Mucosa of rectum (tissue), 2 donors: ENCODE measurements at regions not wholly inside any gene's neighbourhood (a gene's known extent, or its start where the extent isn't known, plus 50 kb on each side); places are given as distances from the start of the nearest gene placed in this dataset.

Experiments
- H3K27ac ChIP-seq, 2 donors: one replicate each; pipeline ENCODE4 v1.7.0; 2013; ENCODE audit warnings: inconsistent platforms in 2 of 2, low read depth in 2 of 2, low read length in 2 of 2
- H3K27me3 ChIP-seq, 2 donors: one replicate each; pipeline ENCODE4 v1.7.0; 2013; ENCODE audit warnings: low read length in 2 of 2; ENCODE audit not compliant: control insufficient read depth in 2 of 2, insufficient read depth in 2 of 2
- H3K36me3 ChIP-seq, 2 donors: one replicate each; pipeline ENCODE4 v1.7.0; 2013; ENCODE audit warnings: low read length in 2 of 2; ENCODE audit not compliant: control insufficient read depth in 2 of 2, insufficient read depth in 2 of 2
- H3K4me1 ChIP-seq, 2 donors: one replicate each; pipeline ENCODE4 v1.7.0; 2013; ENCODE audit warnings: low read length in 2 of 2, mild to moderate bottlenecking in 1 of 2; ENCODE audit not compliant: control insufficient read depth in 2 of 2, insufficient read depth in 2 of 2
- H3K4me3 ChIP-seq, 2 donors: one replicate each; pipeline ENCODE4 v1.7.0; 2013; ENCODE audit warnings: low read length in 2 of 2
- H3K9ac ChIP-seq, 2 donors: one replicate each; pipeline ENCODE4 v1.7.0; 2013; ENCODE audit warnings: low read length in 2 of 2, low read depth in 1 of 2, mild to moderate bottlenecking in 1 of 2
- H3K9me3 ChIP-seq, 2 donors: one replicate each; pipeline ENCODE4 v1.7.0; 2013; ENCODE audit warnings: low read length in 2 of 2; ENCODE audit not compliant: control insufficient read depth in 2 of 2
- donor health status: healthy.
- donor health status: Normal muscosa, but diverticular disease.

DNA sequence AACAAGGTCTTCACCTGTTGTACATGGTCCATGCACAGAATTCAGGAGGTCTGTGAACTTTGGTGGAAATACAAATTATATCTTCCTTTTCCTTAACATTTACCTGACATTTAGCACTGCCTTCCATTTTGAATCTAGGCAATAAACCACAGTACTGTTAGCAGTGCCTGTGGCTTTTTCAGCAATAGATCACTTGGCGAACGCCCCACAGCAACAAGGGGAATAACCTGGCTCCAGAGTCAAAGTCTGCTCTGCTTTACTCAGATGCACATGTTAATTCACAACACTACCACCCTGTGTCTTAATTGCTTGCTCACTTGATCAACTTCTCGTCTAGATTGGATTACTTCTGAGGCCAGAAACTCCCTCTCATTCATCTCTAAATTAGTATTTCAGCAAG is 414.6 kb upstream of the PROK2 start:
- H3K4me3 ChIP-seq: no peak overlapping the region
- H3K9ac ChIP-seq: no peak overlapping the region
- H3K27ac ChIP-seq: no peak overlapping the region
- H3K9me3 ChIP-seq: no peaks in the 10 kb centered on the region
- no peaks in the 10 kb centered on the region for H3K4me1 ChIP-seq
- H3K36me3 ChIP-seq: no peaks in the 10 kb centered on the region
- no peaks in the 10 kb centered on the region for H3K27me3 ChIP-seq

DNA sequence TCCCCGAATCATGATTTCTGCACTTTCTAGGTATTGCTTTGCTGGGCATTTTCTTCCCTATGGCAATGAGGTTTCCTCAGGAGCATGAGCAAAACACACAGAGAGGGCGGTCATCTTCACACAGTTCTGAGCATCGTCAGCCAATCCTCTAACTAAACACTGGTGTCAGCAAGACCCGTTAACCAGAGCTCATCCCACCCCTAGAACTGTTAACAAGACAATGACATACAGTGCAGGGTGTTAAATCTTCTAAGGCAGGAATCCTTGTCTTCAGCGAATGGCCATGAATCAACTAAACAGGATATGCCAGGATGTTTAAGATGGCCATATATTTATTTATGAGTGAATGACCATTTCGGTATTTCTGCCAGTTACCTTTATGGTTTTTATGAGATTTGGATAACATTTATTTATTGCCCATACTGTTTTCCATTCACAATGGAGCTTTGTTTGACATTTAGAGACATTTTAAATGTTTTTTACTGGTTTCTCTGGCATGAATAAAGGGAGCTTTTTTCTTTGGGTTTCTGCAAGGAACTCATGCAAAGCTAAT is 411.5 kb upstream of the PROK2 start:
- Histone ChIP-seq H3K4me3 (no peak overlapping the region), H3K4me1 (no peaks in the 10 kb centered on the region)

DNA sequence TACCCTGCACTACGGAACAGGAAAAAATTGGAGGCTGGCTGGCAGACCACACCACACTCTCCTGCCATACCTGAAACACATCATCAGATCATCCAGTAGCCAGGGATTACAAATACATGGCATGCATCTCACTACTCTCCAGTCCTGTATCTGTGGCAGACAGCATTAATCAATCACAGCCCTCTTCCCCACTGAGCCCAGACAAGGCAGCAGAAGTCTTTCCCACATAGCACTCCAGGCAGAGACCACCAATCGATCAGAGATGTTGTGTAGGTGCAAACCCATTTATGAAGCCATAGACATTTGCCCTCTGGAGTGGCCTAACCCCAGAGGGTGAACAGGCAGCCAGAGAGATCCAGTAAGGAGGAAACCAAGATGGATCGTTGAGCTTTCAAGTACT is 410.9 kb upstream of the PROK2 start:
- Histone ChIP-seq H3K4me1 (no peaks in the 10 kb centered on the region), H3K36me3 (no peaks in the 10 kb centered on the region), H3K9ac (no peak overlapping the region), H3K9me3 (no peaks in the 10 kb centered on the region), H3K27me3 (no peaks in the 10 kb centered on the region), H3K27ac (no peak overlapping the region), H3K4me3 (no peak overlapping the region)

More for the DNA sequence above, 411.5 kb upstream of the PROK2 start:
- no peaks in the 10 kb centered on the region for H3K9me3 ChIP-seq
- no peaks in the 10 kb centered on the region for H3K36me3 ChIP-seq
- H3K27ac ChIP-seq: no peak overlapping the region
- H3K9ac ChIP-seq: no peak overlapping the region
- no peaks in the 10 kb centered on the region for H3K27me3 ChIP-seq

DNA sequence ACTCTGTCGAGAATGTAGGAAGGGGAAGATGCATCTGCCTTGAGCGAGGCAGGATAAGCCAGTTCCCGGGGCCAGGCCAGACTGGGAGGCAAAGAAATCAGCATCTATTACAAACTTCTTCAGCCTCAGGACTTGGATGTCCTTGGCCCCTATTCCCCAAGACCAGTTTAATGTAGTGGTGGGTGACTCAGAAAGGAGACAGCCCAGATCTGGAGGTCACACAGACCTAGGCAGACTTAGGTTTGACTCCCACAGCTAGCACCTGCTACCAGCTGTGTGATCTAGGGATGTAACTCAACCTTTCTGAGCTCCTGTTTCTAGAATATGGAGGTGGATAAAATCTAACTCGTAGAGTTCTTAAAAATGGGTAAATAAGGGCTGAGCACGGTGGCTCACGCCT is 409.5 kb upstream of the PROK2 start:
- H3K9ac ChIP-seq: no peak overlapping the region
- no peaks in the 10 kb centered on the region for H3K9me3 ChIP-seq
- no peak overlapping the region for H3K4me3 ChIP-seq
- H3K36me3 ChIP-seq: no peaks in the 10 kb centered on the region
- H3K27ac ChIP-seq: no peak overlapping the region
- H3K4me1 ChIP-seq: no peaks in the 10 kb centered on the region
- no peaks in the 10 kb centered on the region for H3K27me3 ChIP-seq

DNA sequence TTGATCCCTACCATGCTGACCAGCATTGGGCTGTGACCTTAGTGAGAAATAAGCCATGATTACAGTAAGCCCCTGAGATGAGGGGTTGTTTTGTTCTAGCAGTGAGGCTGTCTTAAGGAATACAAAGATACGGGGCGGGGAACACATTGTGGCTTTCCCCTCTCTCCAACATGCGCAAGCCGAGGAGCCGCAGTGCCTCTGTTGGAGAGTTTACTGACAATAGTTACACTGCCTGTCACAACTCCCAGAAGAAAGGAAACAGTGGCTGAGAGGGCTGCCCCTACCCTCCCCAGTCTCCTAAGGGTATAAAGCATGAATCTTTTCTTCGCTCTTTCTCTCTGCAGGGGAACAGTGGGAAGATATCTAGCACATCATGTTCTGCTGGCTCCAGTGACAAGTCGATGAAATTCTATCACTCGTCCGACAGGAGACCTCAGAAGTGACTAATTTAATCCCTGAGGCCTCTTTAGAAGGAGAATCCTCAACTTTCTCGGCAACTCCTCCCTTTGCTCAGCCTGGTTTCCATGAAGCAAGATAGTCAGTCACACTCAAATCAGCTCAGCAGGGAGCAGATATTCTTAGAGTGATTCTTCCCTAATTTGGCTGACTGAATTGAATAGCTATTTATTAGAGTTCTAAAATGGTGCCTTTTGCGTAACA is 409.0 kb upstream of the PROK2 start:
- H3K27ac ChIP-seq: no peak overlapping the region
- no peaks in the 10 kb centered on the region for H3K27me3 ChIP-seq
- H3K4me3 ChIP-seq: no peak overlapping the region
- H3K9me3 ChIP-seq: no peaks in the 10 kb centered on the region
- no peaks in the 10 kb centered on the region for H3K36me3 ChIP-seq
- no peaks in the 10 kb centered on the region for H3K4me1 ChIP-seq
- no peak overlapping the region for H3K9ac ChIP-seq

DNA sequence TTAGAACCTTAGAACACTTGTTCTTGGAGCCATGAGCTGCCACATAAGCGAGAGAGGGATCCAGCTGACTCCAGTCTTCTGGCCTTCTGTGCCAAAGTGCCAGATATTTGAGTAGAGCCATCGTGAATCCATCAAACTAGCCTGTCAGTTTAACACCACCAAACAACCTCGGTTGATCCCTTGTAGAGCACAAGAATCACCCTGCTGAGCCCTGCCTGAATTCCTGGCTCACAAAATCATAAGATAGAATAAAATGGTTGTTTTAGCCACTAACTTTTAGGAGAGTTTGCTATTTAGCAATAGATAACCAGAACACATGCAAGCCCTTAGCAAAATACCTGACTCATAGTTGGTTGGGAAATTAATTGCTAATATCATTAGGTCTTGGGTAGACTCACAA is 407.6 kb upstream of the PROK2 start:
- Histone ChIP-seq H3K27me3 (no peaks in the 10 kb centered on the region), H3K4me1 (no peaks in the 10 kb centered on the region), H3K9me3 (no peaks in the 10 kb centered on the region), H3K4me3 (no peak overlapping the region), H3K27ac (no peak overlapping the region), H3K36me3 (no peaks in the 10 kb centered on the region), H3K9ac (no peak overlapping the region)

DNA sequence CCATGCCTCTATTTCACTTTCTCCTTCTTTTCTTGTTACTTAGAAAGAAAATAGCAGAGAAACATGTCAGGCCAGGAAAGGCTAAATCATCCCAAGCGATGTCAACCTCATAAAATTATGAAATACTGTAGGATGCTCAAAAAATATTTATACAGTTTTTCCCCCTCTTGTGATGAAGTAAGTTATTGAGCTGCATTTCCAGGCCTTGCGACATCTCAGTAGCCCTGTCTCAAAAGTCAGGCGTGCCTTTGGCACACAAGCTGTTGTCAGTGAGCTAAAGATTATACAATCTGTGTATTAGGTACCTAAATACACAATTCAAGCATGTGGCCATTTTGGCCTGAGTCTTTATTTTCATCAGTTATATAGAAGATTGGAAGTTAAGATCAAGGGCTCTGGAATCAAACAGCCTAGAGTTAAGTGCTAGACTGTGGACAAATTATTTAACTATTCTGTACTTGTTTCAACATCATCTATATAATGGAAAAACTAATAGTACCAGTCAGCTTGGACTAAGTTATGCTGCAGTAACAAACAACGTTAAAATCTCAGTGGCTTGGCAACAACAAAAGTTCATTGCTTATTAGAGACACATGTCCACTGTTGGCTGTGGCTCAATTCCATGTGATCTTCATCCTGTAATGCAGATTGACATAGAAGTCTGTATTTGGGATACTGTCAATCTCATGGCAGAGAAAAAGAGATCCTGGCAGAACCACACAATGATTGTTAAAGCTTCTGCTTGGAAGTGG is 406.4 kb upstream of the PROK2 start:
- Histone ChIP-seq H3K4me3 (no peak overlapping the region), H3K27ac (no peak overlapping the region), H3K36me3 (no peaks in the 10 kb centered on the region), H3K9me3 (no peaks in the 10 kb centered on the region), H3K9ac (no peak overlapping the region), H3K27me3 (no peaks in the 10 kb centered on the region), H3K4me1 (no peaks in the 10 kb centered on the region)

DNA sequence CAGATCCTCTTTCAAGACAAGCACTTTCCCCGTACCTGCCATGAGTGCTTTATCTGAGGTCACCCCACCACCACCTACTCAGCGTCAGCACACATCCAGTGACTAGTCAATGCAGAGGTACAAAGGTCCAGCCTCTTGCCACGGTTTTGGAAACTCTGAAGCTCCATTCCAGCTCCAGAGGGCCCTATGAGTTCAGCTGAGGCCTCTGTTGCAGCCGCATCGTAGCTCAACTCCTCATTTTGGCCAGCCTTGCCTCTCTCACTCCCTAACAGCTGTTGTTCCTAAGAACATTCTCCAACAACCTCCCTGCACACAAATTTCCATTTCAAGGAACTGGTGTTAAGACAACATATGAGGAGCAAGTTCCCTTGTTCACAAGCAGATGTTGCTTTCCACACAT is 405.1 kb upstream of the PROK2 start:
- Histone ChIP-seq H3K9me3 (no peaks in the 10 kb centered on the region), H3K9ac (no peak overlapping the region), H3K4me1 (no peaks in the 10 kb centered on the region), H3K4me3 (no peak overlapping the region), H3K36me3 (no peaks in the 10 kb centered on the region), H3K27ac (no peak overlapping the region), H3K27me3 (no peaks in the 10 kb centered on the region)

DNA sequence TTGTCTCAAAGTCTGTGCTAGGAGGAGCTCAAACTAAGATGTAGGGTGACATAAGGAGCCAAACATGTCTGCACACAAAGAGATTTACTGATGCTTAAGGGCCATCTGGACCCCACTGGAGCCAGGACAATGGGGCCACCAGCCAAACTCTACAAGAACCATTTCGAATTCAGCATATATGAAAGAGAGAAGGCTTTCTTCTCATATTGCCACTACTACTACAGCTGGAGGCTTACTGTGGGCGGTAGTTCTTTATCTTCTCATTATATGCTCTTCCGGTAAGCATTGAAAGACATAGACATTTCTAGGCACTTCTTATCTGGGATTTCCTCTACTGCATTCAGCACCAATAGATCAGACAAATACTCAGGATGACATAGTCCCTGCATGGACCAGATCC is 404.4 kb upstream of the PROK2 start:
- H3K9ac ChIP-seq: no peak overlapping the region
- H3K9me3 ChIP-seq: no peaks in the 10 kb centered on the region
- H3K4me3 ChIP-seq: no peak overlapping the region
- no peaks in the 10 kb centered on the region for H3K27me3 ChIP-seq
- H3K27ac ChIP-seq: no peak overlapping the region
- H3K36me3 ChIP-seq: no peaks in the 10 kb centered on the region
- H3K4me1 ChIP-seq: no peaks in the 10 kb centered on the region

DNA sequence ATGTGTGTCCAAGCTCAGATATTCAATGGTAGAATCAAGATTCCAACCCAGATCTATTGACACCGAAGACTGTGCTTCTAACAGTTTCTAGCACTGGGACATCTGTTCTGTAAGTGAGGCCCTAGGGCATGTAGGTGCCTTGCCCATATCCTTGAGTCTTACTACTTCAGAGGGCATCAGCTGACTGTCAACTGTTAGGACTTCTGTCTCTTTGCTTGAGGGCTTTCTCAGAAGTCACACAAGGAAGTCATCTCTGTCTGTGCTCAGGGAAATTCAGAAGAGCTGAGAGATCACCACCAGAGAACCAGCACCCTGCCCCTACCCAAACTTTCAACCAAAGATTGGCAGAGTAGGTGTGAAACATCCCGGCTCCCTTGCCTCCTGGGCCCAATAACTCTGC is 403.6 kb upstream of the PROK2 start:
- Histone ChIP-seq H3K9me3 (no peaks in the 10 kb centered on the region), H3K9ac (no peak overlapping the region), H3K36me3 (no peaks in the 10 kb centered on the region), H3K27ac (no peak overlapping the region), H3K4me3 (no peak overlapping the region), H3K27me3 (no peaks in the 10 kb centered on the region), H3K4me1 (no peaks in the 10 kb centered on the region)
